ENCODE measurements at regions not wholly inside any gene's neighbourhood (a gene's known extent, or its start where the extent isn't known, plus 50 kb on each side); places are given as distances from the start of the nearest gene placed in this dataset.

GRCh38 chr13:48160606-48161278 is 65.8 kb upstream of the MED4 start:
- no peak for TF ChIP-seq CTCF (IDR thresholded peaks at IDR 0.05; ENCODE audit: unreplicated experiment)
- peaks cover 15% of the 10 kb centered on the region for H3K4me1 Mint-ChIP-seq (ENCODE audit: unreplicated experiment)
- H3K9me3 Mint-ChIP-seq (ENCODE audit: unreplicated experiment), result no peaks in the 10 kb centered on the region
- DNase-seq (ENCODE audit: low spot score), result no peak
- no peak overlapping the region for H3K4me3 Mint-ChIP-seq (ENCODE audit: unreplicated experiment)
- no peaks in the 10 kb centered on the region for H3K27me3 Mint-ChIP-seq (ENCODE audit: unreplicated experiment)
- peak overlapping the region; percentile 54 for H3K27ac Mint-ChIP-seq (ENCODE audit: unreplicated experiment)
- no peaks in the 10 kb centered on the region for H3K36me3 Mint-ChIP-seq (ENCODE audit: low read depth, unreplicated experiment)

- H3K27ac Mint-ChIP-seq (ENCODE audit: unreplicated experiment), result no peak overlapping the region
- no peaks in the 10 kb centered on the region for H3K36me3 Mint-ChIP-seq (ENCODE audit: low read depth, unreplicated experiment)
- peaks cover 15% of the 10 kb centered on the region for H3K4me1 Mint-ChIP-seq (ENCODE audit: unreplicated experiment)
- no peak for DNase-seq (ENCODE audit: low spot score)
- H3K9me3 Mint-ChIP-seq (ENCODE audit: unreplicated experiment), result no peaks in the 10 kb centered on the region
- no peak overlapping the region for H3K4me3 Mint-ChIP-seq (ENCODE audit: unreplicated experiment)
- no peaks in the 10 kb centered on the region for H3K27me3 Mint-ChIP-seq (ENCODE audit: unreplicated experiment)
- no peak for TF ChIP-seq CTCF (IDR thresholded peaks at IDR 0.05; ENCODE audit: unreplicated experiment)
Observed at GRCh38 chr13:48159826-48160225, 64.9 kb upstream of the MED4 start.

- no peaks in the 10 kb centered on the region for H3K9me3 Mint-ChIP-seq (ENCODE audit: unreplicated experiment)
- H3K4me1 Mint-ChIP-seq (ENCODE audit: unreplicated experiment), result peaks cover 15% of the 10 kb centered on the region
- H3K36me3 Mint-ChIP-seq (ENCODE audit: low read depth, unreplicated experiment), result no peaks in the 10 kb centered on the region
- TF ChIP-seq CTCF (IDR thresholded peaks at IDR 0.05; ENCODE audit: unreplicated experiment), result no peak
- no peak for DNase-seq (ENCODE audit: low spot score)
- H3K27me3 Mint-ChIP-seq (ENCODE audit: unreplicated experiment), result no peaks in the 10 kb centered on the region
- H3K4me3 Mint-ChIP-seq (ENCODE audit: unreplicated experiment), result no peak overlapping the region
- no peak overlapping the region for H3K27ac Mint-ChIP-seq (ENCODE audit: unreplicated experiment)
Observed at GRCh38 chr13:48159401-48159800, 64.5 kb upstream of the MED4 start.

- no peak for TF ChIP-seq CTCF (IDR thresholded peaks at IDR 0.05; ENCODE audit: unreplicated experiment)
- no peak for DNase-seq (ENCODE audit: low spot score)
- Mint-ChIP-seq H3K4me3 (ENCODE audit: unreplicated experiment) (no peak overlapping the region), H3K9me3 (ENCODE audit: unreplicated experiment) (no peaks in the 10 kb centered on the region), H3K27ac (ENCODE audit: unreplicated experiment) (no peak overlapping the region), H3K4me1 (ENCODE audit: unreplicated experiment) (peaks cover 15% of the 10 kb centered on the region), H3K36me3 (ENCODE audit: low read depth, unreplicated experiment) (no peaks in the 10 kb centered on the region), H3K27me3 (ENCODE audit: unreplicated experiment) (no peaks in the 10 kb centered on the region)
Observed at GRCh38 chr13:48158915-48159314, 64.0 kb upstream of the MED4 start.

GRCh38 chr13:48158290-48158689 is 63.4 kb upstream of the MED4 start:
- Mint-ChIP-seq H3K27ac (ENCODE audit: unreplicated experiment) (no peak overlapping the region), H3K4me3 (ENCODE audit: unreplicated experiment) (no peak overlapping the region), H3K36me3 (ENCODE audit: low read depth, unreplicated experiment) (no peaks in the 10 kb centered on the region), H3K4me1 (ENCODE audit: unreplicated experiment) (peaks cover 15% of the 10 kb centered on the region), H3K27me3 (ENCODE audit: unreplicated experiment) (no peaks in the 10 kb centered on the region), H3K9me3 (ENCODE audit: unreplicated experiment) (no peaks in the 10 kb centered on the region)
- no peak for TF ChIP-seq CTCF (IDR thresholded peaks at IDR 0.05; ENCODE audit: unreplicated experiment)
- DNase-seq (ENCODE audit: low spot score), result no peak
